OCI-LY1 (cell line): ENCODE measurements at regions not wholly inside any gene's neighbourhood (a gene's known extent, or its start where the extent isn't known, plus 50 kb on each side); places are given as distances from the start of the nearest gene placed in this dataset.
A peak's percentile ranks its signal among the peaks of the same experiment; 100 is the strongest.

Experiments used
- H2AFZ ChIP-seq: fragments of 200-600 bp; sonication (generic), shearing (Covaris generic); 2 replicates; pipeline ENCODE4 v1.6.0; 2014; ENCODE audit warnings: antibody characterized with exemption, mild to moderate bottlenecking, low read length
- H3F3A ChIP-seq: fragments of 200-600 bp; sonication (generic), shearing (Covaris generic); 2 replicates; pipeline ENCODE4 v1.6.0; 2014; ENCODE audit warnings: mild to moderate bottlenecking, antibody characterized with exemption, low read length, moderate library complexity; ENCODE audit not compliant: insufficient read depth
- H3K27ac ChIP-seq: fragments of 200-600 bp; sonication (generic); 2 replicates; pipeline ENCODE4 v1.5.1; 2014; ENCODE audit warnings: low read length, mixed run types, mild to moderate bottlenecking, low read depth; ENCODE audit not compliant: poor library complexity, severe bottlenecking
- H3K27me3 ChIP-seq: fragments of 200-600 bp; sonication (generic); 2 replicates; pipeline ENCODE4 v1.6.0; 2014; ENCODE audit warnings: antibody characterized with exemption, mild to moderate bottlenecking, low read length, moderate library complexity; ENCODE audit not compliant: insufficient read depth
- H3K36me3 ChIP-seq: fragments of 200-600 bp; sonication (generic); 2 replicates; pipeline ENCODE4 v1.6.1; 2014; ENCODE audit warnings: mild to moderate bottlenecking, antibody characterized with exemption, low read length, moderate library complexity, mixed read lengths; ENCODE audit not compliant: insufficient read depth
- H3K4me1 ChIP-seq: fragments of 200-600 bp; sonication (generic); 2 replicates; pipeline ENCODE4 v1.5.1; 2014; ENCODE audit warnings: mild to moderate bottlenecking, low read length, moderate library complexity; ENCODE audit not compliant: insufficient read depth, severe bottlenecking
- H3K4me2 ChIP-seq: fragments of 200-600 bp; sonication (generic), shearing (Covaris generic); 2 replicates; pipeline ENCODE4 v1.6.1; 2014; ENCODE audit warnings: low read length
- H3K4me3 ChIP-seq: fragments of 200-600 bp; sonication (generic); 2 replicates; pipeline ENCODE4 v1.5.1; 2014; ENCODE audit warnings: low read length, low read depth, mild to moderate bottlenecking, mixed read lengths; ENCODE audit not compliant: poor library complexity, severe bottlenecking
- H3K79me2 ChIP-seq: fragments of 200-600 bp; shearing (Covaris generic); 2 replicates; pipeline ENCODE4 v1.6.1; 2016; ENCODE audit warnings: mixed run types, low read length, mixed read lengths; ENCODE audit not compliant: insufficient read depth
- H3K9ac ChIP-seq: fragments of 200-600 bp; sonication (generic), shearing (Covaris generic); 2 replicates; pipeline ENCODE4 v1.6.1; 2014; ENCODE audit warnings: mild to moderate bottlenecking, low read length, mixed read lengths
- H3K9me2 ChIP-seq: fragments of 200-600 bp; sonication (generic), shearing (Covaris generic); 2 replicates; pipeline ENCODE4 v1.6.1; 2014; ENCODE audit warnings: low read depth, mild to moderate bottlenecking, low read length, mixed read lengths
- H3K9me3 ChIP-seq: fragments of 200-600 bp; shearing (Covaris generic); 2 replicates; pipeline ENCODE4 v1.6.1; 2014; ENCODE audit warnings: low read length, mixed read lengths
- H4K20me1 ChIP-seq: fragments of 200-600 bp; sonication (generic), shearing (Covaris generic); 2 replicates; pipeline ENCODE4 v1.6.0; 2016; ENCODE audit warnings: mild to moderate bottlenecking, low read length; ENCODE audit not compliant: insufficient read depth
- EZH2 ChIP-seq: fragments of 200-600 bp; sonication (generic), shearing (Covaris generic); IDR thresholded peaks from 2 replicates; pipeline ENCODE4 v1.8.0; 2017; ENCODE audit warnings: borderline replicate concordance, mixed run types, mild to moderate bottlenecking, antibody characterized with exemption, low read length, moderate library complexity, mixed read lengths
- TF ChIP-seq, protein P1 (sequence below): fragments of 200-600 bp; sonication (generic), shearing (Covaris generic); IDR thresholded peaks from 2 replicates; pipeline ENCODE4 v1.5.1; 2017; ENCODE audit warnings: mild to moderate bottlenecking, antibody characterized with exemption, low read length, moderate library complexity, mixed read lengths

- H3K9ac ChIP-seq: no peak overlapping the region
- H3K36me3 ChIP-seq: no peaks in the 10 kb centered on the region
- no peak overlapping the region for H2AFZ ChIP-seq
- H3K4me2 ChIP-seq: no peak overlapping the region
- H4K20me1 ChIP-seq: no peaks in the 10 kb centered on the region; the same call in 1 of the 2 replicates
- no peaks in the 10 kb centered on the region for H3K9me3 ChIP-seq
- H3K27ac ChIP-seq: no peak overlapping the region
- no peaks in the 10 kb centered on the region for H3K27me3 ChIP-seq
- no peak overlapping the region for H3K4me3 ChIP-seq
- TF ChIP-seq, protein P1, sequence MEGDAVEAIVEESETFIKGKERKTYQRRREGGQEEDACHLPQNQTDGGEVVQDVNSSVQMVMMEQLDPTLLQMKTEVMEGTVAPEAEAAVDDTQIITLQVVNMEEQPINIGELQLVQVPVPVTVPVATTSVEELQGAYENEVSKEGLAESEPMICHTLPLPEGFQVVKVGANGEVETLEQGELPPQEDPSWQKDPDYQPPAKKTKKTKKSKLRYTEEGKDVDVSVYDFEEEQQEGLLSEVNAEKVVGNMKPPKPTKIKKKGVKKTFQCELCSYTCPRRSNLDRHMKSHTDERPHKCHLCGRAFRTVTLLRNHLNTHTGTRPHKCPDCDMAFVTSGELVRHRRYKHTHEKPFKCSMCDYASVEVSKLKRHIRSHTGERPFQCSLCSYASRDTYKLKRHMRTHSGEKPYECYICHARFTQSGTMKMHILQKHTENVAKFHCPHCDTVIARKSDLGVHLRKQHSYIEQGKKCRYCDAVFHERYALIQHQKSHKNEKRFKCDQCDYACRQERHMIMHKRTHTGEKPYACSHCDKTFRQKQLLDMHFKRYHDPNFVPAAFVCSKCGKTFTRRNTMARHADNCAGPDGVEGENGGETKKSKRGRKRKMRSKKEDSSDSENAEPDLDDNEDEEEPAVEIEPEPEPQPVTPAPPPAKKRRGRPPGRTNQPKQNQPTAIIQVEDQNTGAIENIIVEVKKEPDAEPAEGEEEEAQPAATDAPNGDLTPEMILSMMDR: peak; percentile 90
- TF ChIP-seq EZH2: no peak
- H3K79me2 ChIP-seq: no peaks in the 10 kb centered on the region
- no peaks in the 10 kb centered on the region for H3K9me2 ChIP-seq
- no peaks in the 10 kb centered on the region for H3F3A ChIP-seq
- H3K4me1 ChIP-seq: no peaks in the 10 kb centered on the region
These were observed 137.5 kb upstream of the CPM start for GRCh38 chr12:69070319-69071090.

- no peaks in the 10 kb centered on the region for H3K36me3 ChIP-seq
- no peaks in the 10 kb centered on the region for H3K9me2 ChIP-seq
- no peak for TF ChIP-seq EZH2
- no peak overlapping the region for H3K4me3 ChIP-seq
- no peaks in the 10 kb centered on the region for H3K27me3 ChIP-seq
- H3K9me3 ChIP-seq: no peaks in the 10 kb centered on the region
- no peaks in the 10 kb centered on the region; the same call in 1 of the 2 replicates for H4K20me1 ChIP-seq
- no peaks in the 10 kb centered on the region for H3K4me1 ChIP-seq
- H3F3A ChIP-seq: no peaks in the 10 kb centered on the region
- no peak overlapping the region for H3K9ac ChIP-seq
- no peak overlapping the region for H3K4me2 ChIP-seq
- H3K27ac ChIP-seq: no peak overlapping the region
- H2AFZ ChIP-seq: no peak overlapping the region
- no peaks in the 10 kb centered on the region for H3K79me2 ChIP-seq
These were observed 138.1 kb upstream of the CPM start for GRCh38 chr12:69071091-69071370.

- Histone ChIP-seq H3K4me3 (no peak overlapping the region), H3K79me2 (no peaks in the 10 kb centered on the region), H3K36me3 (no peaks in the 10 kb centered on the region), H3K4me2 (no peak overlapping the region), H3K4me1 (no peaks in the 10 kb centered on the region), H2AFZ (no peak overlapping the region), H3K27me3 (no peaks in the 10 kb centered on the region), H3K27ac (no peak overlapping the region), H3K9me2 (no peaks in the 10 kb centered on the region), H3K9me3 (no peaks in the 10 kb centered on the region), H3F3A (no peaks in the 10 kb centered on the region), H4K20me1 (no peaks in the 10 kb centered on the region; the same call in 1 of the 2 replicates), H3K9ac (no peak overlapping the region)
- no peak for TF ChIP-seq EZH2
- TF ChIP-seq, protein P1: no peak
These were observed 140.1 kb upstream of the CPM start for GRCh38 chr12:69073035-69073434.
